Upper lobe of left lung (tissue), 4 donors: ENCODE measurements at regions not wholly inside any gene's neighbourhood (a gene's known extent, or its start where the extent isn't known, plus 50 kb on each side); places are given as distances from the start of the nearest gene placed in this dataset.

Experiments used
- POLR2A ChIP-seq, 4 donors: fragments of 450-650 bp; IDR thresholded peaks; one replicate each; pipeline ENCODE4 v1.5.1; 2016 to 2017; ENCODE audit warnings: antibody characterized with exemption in 4 of 4, mild to moderate bottlenecking in 2 of 4
- POLR2AphosphoS5 ChIP-seq, 2 donors: sonication (generic); formaldehyde crosslinking; IDR thresholded peaks; one replicate each; pipeline ENCODE4 v1.5.1; 2017; ENCODE audit warnings: antibody characterized with exemption in 2 of 2

GRCh38 chr9:120080849-120081248, 499.1 kb downstream of the CDK5RAP2 start:
- TF ChIP-seq POLR2A (IDR thresholded peaks at IDR 0.05) = no peak
- TF ChIP-seq POLR2AphosphoS5 (IDR thresholded peaks at IDR 0.05) = no peak
